SK-N-SH treated with all-trans-retinoic acid at 6 μM for 48 hours (cell line): ENCODE measurements at regions not wholly inside any gene's neighbourhood (a gene's known extent, or its start where the extent isn't known, plus 50 kb on each side); places are given as distances from the start of the nearest gene placed in this dataset.

Experiments
- ATAC-seq: fragments of 200-7000 bp; cut with Tn5 transposase; 3 replicates; pipeline ENCODE4 v1.9.1; 2020; ENCODE audit warnings: mild to moderate bottlenecking, moderate library complexity
- ARNTL ChIP-seq: fragments of 450-650 bp; formaldehyde crosslinking; IDR thresholded peaks from 2 replicates; pipeline ENCODE4 v1.5.0; 2020; ENCODE audit warnings: low read depth, mild to moderate bottlenecking, moderate library complexity, borderline replicate concordance
- BACH2 ChIP-seq: fragments of 250-450 bp; sonication (Bioruptor Pico); IDR thresholded peaks from 2 replicates; pipeline ENCODE4 v1.9.0; 2021; ENCODE audit warnings: mild to moderate bottlenecking, borderline replicate concordance
- CREB5 ChIP-seq: fragments of 250-450 bp; sonication (Bioruptor Pico); IDR thresholded peaks from 2 replicates; pipeline ENCODE4 v1.5.1; 2020; ENCODE audit warnings: low read depth, mild to moderate bottlenecking, moderate library complexity
- CSDC2 ChIP-seq: fragments of 250-450 bp; sonication (Bioruptor Pico); IDR thresholded peaks from 2 replicates; pipeline ENCODE4 v1.5.0; 2020; ENCODE audit warnings: mild to moderate bottlenecking, moderate library complexity
- CSRNP3 ChIP-seq: fragments of 250-450 bp; sonication (Bioruptor Pico); IDR thresholded peaks from 2 replicates; pipeline ENCODE4 v1.5.1; 2021; ENCODE audit warnings: mild to moderate bottlenecking, moderate library complexity
- ESRRG ChIP-seq: fragments of 250-450 bp; sonication (Bioruptor Pico); IDR thresholded peaks from 2 replicates; pipeline ENCODE4 v1.6.1; 2021; ENCODE audit warnings: mild to moderate bottlenecking
- GLIS3 ChIP-seq: fragments of 250-450 bp; sonication (Bioruptor Pico); IDR thresholded peaks from 2 replicates; pipeline ENCODE4 v1.5.0; 2020; ENCODE audit warnings: mild to moderate bottlenecking, moderate library complexity
- ISL1 ChIP-seq: fragments of 250-450 bp; sonication (Bioruptor Pico); IDR thresholded peaks from 2 replicates; pipeline ENCODE4 v2.1.2; 2022; ENCODE audit warnings: mild to moderate bottlenecking, moderate library complexity
- OSR1 ChIP-seq: fragments of 250-450 bp; sonication (Bioruptor Pico); IDR thresholded peaks from 2 replicates; pipeline ENCODE4 v1.8.0; 2022; ENCODE audit warnings: moderate library complexity, mild to moderate bottlenecking, inconsistent platforms
- PATZ1 ChIP-seq: fragments of 250-450 bp; sonication (Bioruptor Pico); IDR thresholded peaks from 2 replicates; pipeline ENCODE4 v1.8.0; 2020; ENCODE audit warnings: mild to moderate bottlenecking, moderate library complexity, borderline replicate concordance
- POU6F1 ChIP-seq: fragments of 250-450 bp; sonication (Bioruptor Pico); IDR thresholded peaks from 2 replicates; pipeline ENCODE4 v1.8.0; 2021; ENCODE audit warnings: low read depth, mild to moderate bottlenecking, moderate library complexity, borderline replicate concordance
- PPARA ChIP-seq: fragments of 250-450 bp; sonication (Bioruptor Pico); IDR thresholded peaks from 2 replicates; pipeline ENCODE4 v1.5.0; 2020; ENCODE audit warnings: mild to moderate bottlenecking, borderline replicate concordance
- RARB ChIP-seq: fragments of 250-450 bp; sonication (Bioruptor Pico); IDR thresholded peaks from 2 replicates; pipeline ENCODE4 v1.8.0; 2021; ENCODE audit warnings: mild to moderate bottlenecking, moderate library complexity
- SNAI2 ChIP-seq: fragments of 250-450 bp; sonication (Bioruptor Pico); IDR thresholded peaks from 2 replicates; pipeline ENCODE4 v1.5.0; 2020; ENCODE audit warnings: mild to moderate bottlenecking, moderate library complexity
- TCF4 ChIP-seq: fragments of 250-450 bp; sonication (Bioruptor Pico); IDR thresholded peaks from 2 replicates; pipeline ENCODE4 v1.8.0; 2021; ENCODE audit warnings: mild to moderate bottlenecking, moderate library complexity, borderline replicate concordance
- TOX ChIP-seq: fragments of 250-450 bp; sonication (Bioruptor Pico); IDR thresholded peaks from 2 replicates; pipeline ENCODE4 v1.8.0; 2021; ENCODE audit warnings: mild to moderate bottlenecking, moderate library complexity, borderline replicate concordance
- TSHZ2 ChIP-seq: fragments of 250-450 bp; sonication (Bioruptor Pico); IDR thresholded peaks from 2 replicates; pipeline ENCODE4 v1.5.0; 2020; ENCODE audit warnings: mild to moderate bottlenecking, moderate library complexity
- ZFP30 ChIP-seq: fragments of 450-650 bp; formaldehyde crosslinking; IDR thresholded peaks from 2 replicates; pipeline ENCODE4 v1.5.0; 2022; ENCODE audit warnings: mild to moderate bottlenecking, moderate library complexity
- ZNF565 ChIP-seq: fragments of 450-650 bp; formaldehyde crosslinking; conservative IDR thresholded peaks from 2 replicates; pipeline ENCODE4 v1.5.0; 2020; ENCODE audit warnings: low read depth, mild to moderate bottlenecking, moderate library complexity
- ZNF70 ChIP-seq: fragments of 450-650 bp; formaldehyde crosslinking; IDR thresholded peaks from 2 replicates; pipeline ENCODE4 v1.5.0; 2020; ENCODE audit warnings: mild to moderate bottlenecking, moderate library complexity
- ZNF8 ChIP-seq: fragments of 450-650 bp; formaldehyde crosslinking; IDR thresholded peaks from 2 replicates; pipeline ENCODE4 v1.5.0; 2020; ENCODE audit warnings: mild to moderate bottlenecking, moderate library complexity

- no peak for TF ChIP-seq ZNF8 (CRISPR knock-in tag)
- TF ChIP-seq, all 23 proteins: peak for 0
- ATAC-seq: no peak
Observed at GRCh38 chr11:97902828-97903227, 1117.9 kb upstream of the CNTN5 start.

GRCh38 chr11:97905101-97905500, 1115.6 kb upstream of the CNTN5 start:
- ATAC-seq: no peak
- no peak for TF ChIP-seq GLIS3 (CRISPR knock-in tag)
- no peak for TF ChIP-seq ZNF70
- TF ChIP-seq SNAI2: no peak
- TF ChIP-seq ZNF8 (CRISPR knock-in tag): no peak
- TF ChIP-seq BACH2 (CRISPR knock-in tag): no peak
- no peak for TF ChIP-seq POU6F1 (CRISPR knock-in tag)
- no peak for TF ChIP-seq CREB5
- no peak for TF ChIP-seq PATZ1 (CRISPR knock-in tag)
- no peak for TF ChIP-seq ESRRG (CRISPR knock-in tag)
- no peak for TF ChIP-seq TOX
- no peak for TF ChIP-seq TCF4

GRCh38 chr11:97905671-97906070, 1115.1 kb upstream of the CNTN5 start:
- no peak for ATAC-seq
- TF ChIP-seq CSRNP3 (no peak), ZFP30 (CRISPR knock-in tag) (no peak), BACH2 (CRISPR knock-in tag) (no peak), GLIS3 (CRISPR knock-in tag) (no peak), CSDC2 (CRISPR knock-in tag) (no peak), ZNF70 (no peak), SNAI2 (no peak), ZNF565 (CRISPR knock-in tag) (no peak), ZNF8 (CRISPR knock-in tag) (no peak), TOX (no peak), TCF4 (no peak)
- TF ChIP-seq, all 23 proteins: peak for 0

- no peak for ATAC-seq
- TF ChIP-seq ZNF70 (no peak), TCF4 (no peak), ISL1 (CRISPR knock-in tag) (no peak), PPARA (CRISPR knock-in tag) (no peak), PATZ1 (CRISPR knock-in tag) (no peak), TOX (no peak), ZNF8 (CRISPR knock-in tag) (no peak), GLIS3 (CRISPR knock-in tag) (no peak), OSR1 (CRISPR knock-in tag) (no peak), CREB5 (no peak), CSDC2 (CRISPR knock-in tag) (no peak), POU6F1 (CRISPR knock-in tag) (no peak), TSHZ2 (CRISPR knock-in tag) (no peak), ARNTL (CRISPR knock-in tag) (no peak), RARB (CRISPR knock-in tag) (no peak)
Observed at GRCh38 chr11:97908354-97908753, 1112.4 kb upstream of the CNTN5 start.
